Gastroesophageal sphincter (tissue), 3 donors: ENCODE measurements at regions not wholly inside any gene's neighbourhood (a gene's known extent, or its start where the extent isn't known, plus 50 kb on each side); places are given as distances from the start of the nearest gene placed in this dataset.

Experiments used
- CTCF ChIP-seq, 4 experiments: fragments of 200-600 bp in 2 of 4; fragments of 450-650 bp in 2 of 4; sonication (generic) in 1 of 4; IDR thresholded peaks; one replicate each; pipeline ENCODE4 v1.5.1; 2017 to 2019; ENCODE audit warnings: antibody characterized with exemption in 4 of 4, mild to moderate bottlenecking in 2 of 4, moderate library complexity in 2 of 4
- POLR2AphosphoS5 ChIP-seq: sonication (generic); formaldehyde crosslinking; IDR thresholded peaks from one replicate; pipeline ENCODE4 v1.6.1; 2017; ENCODE audit warnings: antibody characterized with exemption

- TF ChIP-seq POLR2AphosphoS5 (no peak), CTCF (IDR thresholded peaks at IDR 0.05) (no peak)
Observed at GRCh38 chr3:30349507-30349906, 256.9 kb upstream of the TGFBR2 start.
